Natural killer cell (primary cell): ENCODE measurements at regions not wholly inside any gene's neighbourhood (a gene's known extent, or its start where the extent isn't known, plus 50 kb on each side); places are given as distances from the start of the nearest gene placed in this dataset.

Experiments used
- ATAC-seq, 3 donors: fragments of 150-1000 bp in 2 of 3; fragments of 200-7000 bp in 1 of 3; cut with Tn5 transposase; 1 replicate in 1 of 3; 2 replicates in 2 of 3; pipeline ENCODE4 v1.10.0; 2021; ENCODE audit warnings: mild to moderate bottlenecking in 2 of 3, moderate library complexity in 2 of 3
- DNase-seq, 2 donors: peaks; one replicate each; pipeline versions ENCODE4 v3.0.0 to v3.0.0-alpha.2; 2013 to 2021; ENCODE audit warnings: mixed read lengths in 1 of 2
- H3K27ac ChIP-seq: one replicate; pipeline ENCODE4 v1.5.1; 2013; ENCODE audit warnings: mild to moderate bottlenecking, low read length
- H3K27me3 ChIP-seq: one replicate; pipeline ENCODE4 v1.6.1; 2013; ENCODE audit warnings: low read length; ENCODE audit not compliant: control insufficient read depth, insufficient read depth
- H3K36me3 ChIP-seq: one replicate; pipeline ENCODE4 v1.6.1; 2013; ENCODE audit warnings: low read length; ENCODE audit not compliant: control insufficient read depth, insufficient read depth
- H3K4me1 ChIP-seq: one replicate; pipeline ENCODE4 v1.6.1; 2013; ENCODE audit warnings: low read length; ENCODE audit not compliant: control insufficient read depth, insufficient read depth
- H3K4me3 ChIP-seq: one replicate; pipeline ENCODE4 v1.5.1; 2013; ENCODE audit warnings: low read length
- H3K9me3 ChIP-seq: one replicate; pipeline ENCODE4 v1.6.1; 2013; ENCODE audit warnings: low read length; ENCODE audit not compliant: control insufficient read depth, insufficient read depth
- H3K27ac Mint-ChIP-seq, 2 donors: one replicate each; pipeline ENCODE4 v1.8.0; 2022; ENCODE audit warnings: mild to moderate bottlenecking in 2 of 2, mixed read lengths in 2 of 2, moderate library complexity in 1 of 2
- H3K27me3 Mint-ChIP-seq, 2 donors: one replicate each; pipeline ENCODE4 v1.8.0; 2022; ENCODE audit warnings: low read depth in 2 of 2, mixed read lengths in 2 of 2
- H3K36me3 Mint-ChIP-seq: one replicate; pipeline ENCODE4 v1.8.0; 2022; ENCODE audit warnings: mixed read lengths
- H3K4me1 Mint-ChIP-seq, 2 donors: one replicate each; pipeline ENCODE4 v1.8.0; 2022; ENCODE audit warnings: mixed read lengths in 2 of 2
- H3K4me3 Mint-ChIP-seq: one replicate; pipeline ENCODE4 v1.8.0; 2022; ENCODE audit warnings: mild to moderate bottlenecking, moderate library complexity, mixed read lengths
- H3K9me3 Mint-ChIP-seq, 2 donors: one replicate each; pipeline ENCODE4 v1.8.0; 2022; ENCODE audit warnings: mixed read lengths in 2 of 2
- CTCF ChIP-seq: fragments of 200-600 bp; IDR thresholded peaks from one replicate; pipeline ENCODE4 v1.8.0; 2022; ENCODE audit warnings: antibody characterized with exemption
- WGBS: methylation state at CpG from one replicate; pipeline ENCODE4 v1.1.7; 2013; ENCODE audit warnings: missing lambda C conversion rate; ENCODE audit not compliant: insufficient coverage; 5-methylcytosine and 5-hydroxymethylcytosine counted together
- intact Hi-C: fragments of 100-400 bp; cut with micrococcal nuclease; formaldehyde crosslinking; loops from one replicate; pipeline ENCODE4 v1.14.2; 2022

- H3K27me3 Mint-ChIP-seq = no peaks in the 10 kb centered on the region
- no peaks in the 10 kb centered on the region for H3K36me3 ChIP-seq
- no peak overlapping the region for H3K4me3 ChIP-seq
- H3K27ac Mint-ChIP-seq = no peak overlapping the region
- no peaks in the 10 kb centered on the region for H3K4me1 Mint-ChIP-seq
- no peaks in the 10 kb centered on the region for H3K9me3 ChIP-seq
- H3K27ac ChIP-seq = no peak overlapping the region
- H3K4me3 Mint-ChIP-seq = no peak overlapping the region
- H3K9me3 Mint-ChIP-seq = peaks cover 12% of the 10 kb centered on the region in 2 donors
- TF ChIP-seq CTCF = no peak
- H3K36me3 Mint-ChIP-seq = peaks cover 10% of the 10 kb centered on the region
- WGBS = 95% methylated on average over 3 of the region's 4 CpGs
- ATAC-seq (no peak), DNase-seq (no peak)
- intact Hi-C loops = no loop called here
- no peaks in the 10 kb centered on the region for H3K27me3 ChIP-seq
- no peaks in the 10 kb centered on the region for H3K4me1 ChIP-seq
Observed at GRCh38 chr10:53284615-53285182, 512.1 kb upstream of the MBL2 start.

GRCh38 chr10:53276797-53277196 is 504.2 kb upstream of the MBL2 start:
- no peaks in the 10 kb centered on the region for H3K27me3 Mint-ChIP-seq

GRCh38 chr10:53269482-53269881 is 496.9 kb upstream of the MBL2 start:
- no peak overlapping the region for H3K4me3 ChIP-seq
- Mint-ChIP-seq H3K4me1 (no peaks in the 10 kb centered on the region), H3K27me3 (no peaks in the 10 kb centered on the region), H3K4me3 (no peak overlapping the region), H3K27ac (no peak overlapping the region), H3K36me3 (no peaks in the 10 kb centered on the region), H3K9me3 (peaks cover 11 to 18% of the 10 kb centered on the region in 2 donors)
- ATAC-seq = no peak
- H3K9me3 ChIP-seq = peaks cover 17% of the 10 kb centered on the region
- no peaks in the 10 kb centered on the region for H3K4me1 ChIP-seq
- intact Hi-C loops = no loop called here
- no CpG with 5 or more reads among the region's 2 CpGs for WGBS
- no peaks in the 10 kb centered on the region for H3K27me3 ChIP-seq
- DNase-seq = no peak
- H3K36me3 ChIP-seq = no peaks in the 10 kb centered on the region
- no peak overlapping the region for H3K27ac ChIP-seq
- no peak for TF ChIP-seq CTCF

More at GRCh38 chr10:53276797-53277196, 504.2 kb upstream of the MBL2 start:
- Histone ChIP-seq H3K27me3 (no peaks in the 10 kb centered on the region), H3K27ac (no peak overlapping the region), H3K4me1 (no peaks in the 10 kb centered on the region), H3K4me3 (no peak overlapping the region), H3K9me3 (peaks cover 10% of the 10 kb centered on the region), H3K36me3 (no peaks in the 10 kb centered on the region)
- WGBS = 88% methylated on average over 1 of the region's 1 CpG
- H3K9me3 Mint-ChIP-seq = peaks cover 17 to 26% of the 10 kb centered on the region in 2 donors
- no peak for TF ChIP-seq CTCF
- H3K4me1 Mint-ChIP-seq = no peaks in the 10 kb centered on the region
- intact Hi-C loops = no loop called here
- H3K27ac Mint-ChIP-seq = no peak overlapping the region
- DNase-seq (no peak), ATAC-seq (no peak)
- peaks cover 10% of the 10 kb centered on the region for H3K36me3 Mint-ChIP-seq
- no peak overlapping the region for H3K4me3 Mint-ChIP-seq

GRCh38 chr10:53260213-53260612 is 487.6 kb upstream of the MBL2 start:
- Histone ChIP-seq H3K27ac (no peak overlapping the region), H3K9me3 (no peaks in the 10 kb centered on the region), H3K4me1 (no peaks in the 10 kb centered on the region), H3K36me3 (no peaks in the 10 kb centered on the region), H3K4me3 (no peak overlapping the region), H3K27me3 (no peaks in the 10 kb centered on the region)
- Mint-ChIP-seq H3K27ac (no peak overlapping the region), H3K27me3 (no peaks in the 10 kb centered on the region), H3K4me1 (no peaks in the 10 kb centered on the region), H3K4me3 (no peak overlapping the region), H3K36me3 (no peaks in the 10 kb centered on the region), H3K9me3 (peaks cover 10 to 12% of the 10 kb centered on the region in 2 donors)
- ATAC-seq (no peak), DNase-seq (no peak)
- WGBS = no CpG with 5 or more reads among the region's 1 CpG
- TF ChIP-seq CTCF = no peak
- intact Hi-C loops = no loop called here
